ENCODE measurements at regions not wholly inside any gene's neighbourhood (a gene's known extent, or its start where the extent isn't known, plus 50 kb on each side); places are given as distances from the start of the nearest gene placed in this dataset.
A peak's percentile ranks its signal among the peaks of the same experiment; 100 is the strongest.

DNA sequence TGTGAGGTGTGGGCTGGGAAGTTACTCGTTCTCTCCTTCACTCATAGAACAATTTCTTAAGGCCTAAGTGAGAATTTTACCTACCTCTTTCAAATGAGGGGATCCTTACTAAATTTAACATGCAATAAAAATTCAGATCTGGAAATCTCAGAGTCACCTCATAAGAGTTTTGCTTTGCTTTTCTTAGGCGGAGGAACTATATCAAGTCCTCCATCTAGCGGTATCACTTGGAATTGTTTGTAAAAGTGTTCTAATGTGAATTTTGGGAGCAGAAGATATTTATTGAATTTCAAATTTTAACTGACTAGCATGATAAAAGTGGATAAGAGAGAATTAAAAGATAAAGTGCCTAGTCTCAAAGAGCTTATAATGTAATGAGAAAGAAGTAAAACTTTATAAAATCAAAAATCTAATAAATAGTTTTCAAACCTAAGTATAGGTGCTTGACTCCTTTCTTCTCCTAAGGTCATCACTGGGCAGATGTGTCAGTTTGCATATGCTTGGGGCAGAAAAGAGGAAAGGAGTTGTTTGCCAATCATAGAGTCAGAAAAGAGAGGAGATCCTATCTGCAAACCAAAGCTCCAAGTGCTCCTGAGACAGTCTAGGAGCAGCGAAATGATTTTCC is 145.7 kb upstream of the DAB2 start:
- H3K79me2 ChIP-seq: no peaks in the 10 kb centered on the region
- no peaks in the 10 kb centered on the region for H3K27me3 ChIP-seq (ENCODE audit: control insufficient read depth, insufficient read depth, low read length)
- H3K9me3 ChIP-seq (ENCODE audit: control insufficient read depth, low read length): no peaks in the 10 kb centered on the region
- TF ChIP-seq, protein P1, sequence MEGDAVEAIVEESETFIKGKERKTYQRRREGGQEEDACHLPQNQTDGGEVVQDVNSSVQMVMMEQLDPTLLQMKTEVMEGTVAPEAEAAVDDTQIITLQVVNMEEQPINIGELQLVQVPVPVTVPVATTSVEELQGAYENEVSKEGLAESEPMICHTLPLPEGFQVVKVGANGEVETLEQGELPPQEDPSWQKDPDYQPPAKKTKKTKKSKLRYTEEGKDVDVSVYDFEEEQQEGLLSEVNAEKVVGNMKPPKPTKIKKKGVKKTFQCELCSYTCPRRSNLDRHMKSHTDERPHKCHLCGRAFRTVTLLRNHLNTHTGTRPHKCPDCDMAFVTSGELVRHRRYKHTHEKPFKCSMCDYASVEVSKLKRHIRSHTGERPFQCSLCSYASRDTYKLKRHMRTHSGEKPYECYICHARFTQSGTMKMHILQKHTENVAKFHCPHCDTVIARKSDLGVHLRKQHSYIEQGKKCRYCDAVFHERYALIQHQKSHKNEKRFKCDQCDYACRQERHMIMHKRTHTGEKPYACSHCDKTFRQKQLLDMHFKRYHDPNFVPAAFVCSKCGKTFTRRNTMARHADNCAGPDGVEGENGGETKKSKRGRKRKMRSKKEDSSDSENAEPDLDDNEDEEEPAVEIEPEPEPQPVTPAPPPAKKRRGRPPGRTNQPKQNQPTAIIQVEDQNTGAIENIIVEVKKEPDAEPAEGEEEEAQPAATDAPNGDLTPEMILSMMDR (IDR thresholded peaks at IDR 0.05): peak; percentile 72
- no peaks in the 10 kb centered on the region for H3K36me3 ChIP-seq (ENCODE audit: control insufficient read depth, insufficient read depth, low read length)
- H3K9ac ChIP-seq: no peak overlapping the region
- no peak overlapping the region for H2AFZ ChIP-seq
- peaks cover 3% of the 10 kb centered on the region for H3K4me1 ChIP-seq
- H3K4me3 ChIP-seq (ENCODE audit: low read depth, low read length): no peak overlapping the region
- no peak overlapping the region for H3K27ac ChIP-seq
- H3K4me2 ChIP-seq (ENCODE audit: low read length): no peak overlapping the region

DNA sequence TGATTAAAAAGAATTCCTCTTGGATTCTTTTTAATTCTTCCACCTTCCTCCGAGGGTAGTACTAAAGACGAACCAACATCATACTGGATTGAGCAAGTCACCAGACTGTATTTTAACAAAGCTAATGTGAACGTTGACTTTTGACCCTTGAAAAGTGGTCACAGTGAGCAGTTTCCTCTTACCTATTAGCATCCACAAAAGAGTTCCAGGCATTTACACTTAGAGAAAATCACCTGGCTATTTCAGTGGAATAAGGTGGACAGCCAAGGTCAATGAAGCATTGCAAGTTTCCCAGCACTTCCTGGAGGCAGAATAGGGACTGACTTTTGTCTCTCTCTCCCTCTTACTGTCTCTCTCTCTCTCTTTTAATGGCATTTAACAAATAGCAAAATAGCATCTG is 145.1 kb upstream of the DAB2 start:
- no peak overlapping the region for H3K27ac ChIP-seq
- H3K36me3 ChIP-seq (ENCODE audit: control insufficient read depth, insufficient read depth, low read length): no peaks in the 10 kb centered on the region
- no peaks in the 10 kb centered on the region for H3K9me3 ChIP-seq (ENCODE audit: control insufficient read depth, low read length)
- H3K9ac ChIP-seq: no peak overlapping the region
- H3K4me2 ChIP-seq (ENCODE audit: low read length): no peak overlapping the region
- H3K27me3 ChIP-seq (ENCODE audit: control insufficient read depth, insufficient read depth, low read length): no peaks in the 10 kb centered on the region
- H3K4me3 ChIP-seq (ENCODE audit: low read depth, low read length): no peak overlapping the region
- H3K79me2 ChIP-seq: no peaks in the 10 kb centered on the region
- TF ChIP-seq, protein P1 (IDR thresholded peaks at IDR 0.05): no peak
- peaks cover 3% of the 10 kb centered on the region for H3K4me1 ChIP-seq
- no peak overlapping the region for H2AFZ ChIP-seq

GRCh38 chr5:39566891-39567290 is 142.1 kb upstream of the DAB2 start:
- H3K27ac ChIP-seq: no peak overlapping the region
- H3K27me3 ChIP-seq (ENCODE audit: control insufficient read depth, insufficient read depth, low read length): no peaks in the 10 kb centered on the region
- H3K4me2 ChIP-seq (ENCODE audit: low read length): no peak overlapping the region
- no peak overlapping the region for H3K9ac ChIP-seq
- no peak overlapping the region for H3K4me3 ChIP-seq (ENCODE audit: low read depth, low read length)
- H3K36me3 ChIP-seq (ENCODE audit: control insufficient read depth, insufficient read depth, low read length): no peaks in the 10 kb centered on the region
- TF ChIP-seq, protein P1 (IDR thresholded peaks at IDR 0.05): no peak
- H3K9me3 ChIP-seq (ENCODE audit: control insufficient read depth, low read length): no peaks in the 10 kb centered on the region
- no peak overlapping the region for H2AFZ ChIP-seq
- peaks cover 3% of the 10 kb centered on the region for H3K4me1 ChIP-seq
- H3K79me2 ChIP-seq: no peaks in the 10 kb centered on the region

DNA sequence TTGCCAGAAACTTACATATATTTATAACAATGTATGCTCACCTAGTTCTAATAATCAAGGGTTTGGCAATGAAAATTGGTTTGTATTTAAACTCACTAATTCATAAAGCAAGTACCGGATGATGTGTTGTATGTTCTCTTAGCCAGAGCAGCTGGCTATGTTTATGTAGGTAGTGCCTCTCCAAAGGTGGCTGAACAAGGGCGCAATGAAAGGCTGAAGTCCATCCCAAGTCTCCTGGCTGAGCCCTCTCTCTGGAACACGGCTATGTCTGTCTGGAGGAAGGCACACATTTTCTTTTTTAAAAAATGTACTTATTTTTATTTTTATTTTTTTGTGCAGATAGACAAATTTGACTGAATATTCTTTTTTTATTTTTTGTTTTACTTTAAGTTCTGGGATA is 141.2 kb upstream of the DAB2 start:
- Histone ChIP-seq H3K9ac (no peak overlapping the region), H3K4me3 (ENCODE audit: low read depth, low read length) (no peak overlapping the region), H3K27ac (no peak overlapping the region), H3K4me2 (ENCODE audit: low read length) (no peak overlapping the region), H3K4me1 (peaks cover 3% of the 10 kb centered on the region), H3K9me3 (ENCODE audit: control insufficient read depth, low read length) (no peaks in the 10 kb centered on the region), H3K79me2 (no peaks in the 10 kb centered on the region), H2AFZ (no peak overlapping the region), H3K36me3 (ENCODE audit: control insufficient read depth, insufficient read depth, low read length) (no peaks in the 10 kb centered on the region), H3K27me3 (ENCODE audit: control insufficient read depth, insufficient read depth, low read length) (no peaks in the 10 kb centered on the region)
- TF ChIP-seq, protein P1 (IDR thresholded peaks at IDR 0.05): no peak

GRCh38 chr5:39561421-39561820 is 136.6 kb upstream of the DAB2 start:
- TF ChIP-seq, protein P1 (IDR thresholded peaks at IDR 0.05): no peak
- H3K4me1 ChIP-seq: no peaks in the 10 kb centered on the region
- no peaks in the 10 kb centered on the region for H3K79me2 ChIP-seq
- H3K9me3 ChIP-seq (ENCODE audit: control insufficient read depth, low read length): no peaks in the 10 kb centered on the region
- H3K9ac ChIP-seq: no peak overlapping the region
- no peaks in the 10 kb centered on the region for H3K36me3 ChIP-seq (ENCODE audit: control insufficient read depth, insufficient read depth, low read length)
- no peak overlapping the region for H3K4me2 ChIP-seq (ENCODE audit: low read length)
- H3K27ac ChIP-seq: no peak overlapping the region
- no peaks in the 10 kb centered on the region for H3K27me3 ChIP-seq (ENCODE audit: control insufficient read depth, insufficient read depth, low read length)
- H3K4me3 ChIP-seq (ENCODE audit: low read depth, low read length): no peak overlapping the region
- H2AFZ ChIP-seq: no peak overlapping the region
